ENCODE measurements at regions not wholly inside any gene's neighbourhood (a gene's known extent, or its start where the extent isn't known, plus 50 kb on each side); places are given as distances from the start of the nearest gene placed in this dataset.

DNA sequence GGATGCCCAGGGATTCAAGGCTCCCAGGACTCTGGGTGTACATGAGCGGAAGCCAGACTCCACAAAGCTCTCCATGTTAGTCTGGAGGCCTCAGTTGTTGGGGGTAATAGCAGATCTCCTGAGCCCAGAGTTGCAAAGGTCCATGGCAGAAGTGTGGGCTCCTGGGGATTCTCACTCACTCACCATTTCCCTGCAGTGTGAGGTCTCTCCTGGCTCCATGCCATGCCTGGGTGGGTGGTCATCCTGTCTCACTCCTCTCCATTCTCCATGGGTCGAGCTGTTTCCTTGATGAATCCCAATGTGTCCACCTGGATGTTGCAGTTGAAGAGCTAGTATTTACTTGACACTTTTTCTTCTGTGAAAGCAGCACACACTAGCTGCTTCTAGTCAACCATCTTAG is 156.8 kb upstream of the LRRC7 start:
- H3K27me3 ChIP-seq (ENCODE audit: insufficient read depth, poor library complexity, severe bottlenecking) = no peaks in the 10 kb centered on the region
- no peak overlapping the region for H3K27ac ChIP-seq (replicated peaks)
- no peak for DNase-seq (ENCODE audit: low read depth in 1 of 2, low spot score in 1 of 2)
- TF ChIP-seq, protein P1, sequence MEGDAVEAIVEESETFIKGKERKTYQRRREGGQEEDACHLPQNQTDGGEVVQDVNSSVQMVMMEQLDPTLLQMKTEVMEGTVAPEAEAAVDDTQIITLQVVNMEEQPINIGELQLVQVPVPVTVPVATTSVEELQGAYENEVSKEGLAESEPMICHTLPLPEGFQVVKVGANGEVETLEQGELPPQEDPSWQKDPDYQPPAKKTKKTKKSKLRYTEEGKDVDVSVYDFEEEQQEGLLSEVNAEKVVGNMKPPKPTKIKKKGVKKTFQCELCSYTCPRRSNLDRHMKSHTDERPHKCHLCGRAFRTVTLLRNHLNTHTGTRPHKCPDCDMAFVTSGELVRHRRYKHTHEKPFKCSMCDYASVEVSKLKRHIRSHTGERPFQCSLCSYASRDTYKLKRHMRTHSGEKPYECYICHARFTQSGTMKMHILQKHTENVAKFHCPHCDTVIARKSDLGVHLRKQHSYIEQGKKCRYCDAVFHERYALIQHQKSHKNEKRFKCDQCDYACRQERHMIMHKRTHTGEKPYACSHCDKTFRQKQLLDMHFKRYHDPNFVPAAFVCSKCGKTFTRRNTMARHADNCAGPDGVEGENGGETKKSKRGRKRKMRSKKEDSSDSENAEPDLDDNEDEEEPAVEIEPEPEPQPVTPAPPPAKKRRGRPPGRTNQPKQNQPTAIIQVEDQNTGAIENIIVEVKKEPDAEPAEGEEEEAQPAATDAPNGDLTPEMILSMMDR (IDR thresholded peaks at IDR 0.05; ENCODE audit: insufficient read depth, low read length) = no peak
- TF ChIP-seq GABPA (IDR thresholded peaks at IDR 0.05; ENCODE audit: low read depth) = no peak
- TF ChIP-seq SPI1 (IDR thresholded peaks at IDR 0.05; ENCODE audit: borderline replicate concordance, low read depth) = no peak
- TF ChIP-seq POLR2AphosphoS5 (IDR thresholded peaks at IDR 0.05; ENCODE audit: low read depth) = no peak
- TF ChIP-seq, protein P2, sequence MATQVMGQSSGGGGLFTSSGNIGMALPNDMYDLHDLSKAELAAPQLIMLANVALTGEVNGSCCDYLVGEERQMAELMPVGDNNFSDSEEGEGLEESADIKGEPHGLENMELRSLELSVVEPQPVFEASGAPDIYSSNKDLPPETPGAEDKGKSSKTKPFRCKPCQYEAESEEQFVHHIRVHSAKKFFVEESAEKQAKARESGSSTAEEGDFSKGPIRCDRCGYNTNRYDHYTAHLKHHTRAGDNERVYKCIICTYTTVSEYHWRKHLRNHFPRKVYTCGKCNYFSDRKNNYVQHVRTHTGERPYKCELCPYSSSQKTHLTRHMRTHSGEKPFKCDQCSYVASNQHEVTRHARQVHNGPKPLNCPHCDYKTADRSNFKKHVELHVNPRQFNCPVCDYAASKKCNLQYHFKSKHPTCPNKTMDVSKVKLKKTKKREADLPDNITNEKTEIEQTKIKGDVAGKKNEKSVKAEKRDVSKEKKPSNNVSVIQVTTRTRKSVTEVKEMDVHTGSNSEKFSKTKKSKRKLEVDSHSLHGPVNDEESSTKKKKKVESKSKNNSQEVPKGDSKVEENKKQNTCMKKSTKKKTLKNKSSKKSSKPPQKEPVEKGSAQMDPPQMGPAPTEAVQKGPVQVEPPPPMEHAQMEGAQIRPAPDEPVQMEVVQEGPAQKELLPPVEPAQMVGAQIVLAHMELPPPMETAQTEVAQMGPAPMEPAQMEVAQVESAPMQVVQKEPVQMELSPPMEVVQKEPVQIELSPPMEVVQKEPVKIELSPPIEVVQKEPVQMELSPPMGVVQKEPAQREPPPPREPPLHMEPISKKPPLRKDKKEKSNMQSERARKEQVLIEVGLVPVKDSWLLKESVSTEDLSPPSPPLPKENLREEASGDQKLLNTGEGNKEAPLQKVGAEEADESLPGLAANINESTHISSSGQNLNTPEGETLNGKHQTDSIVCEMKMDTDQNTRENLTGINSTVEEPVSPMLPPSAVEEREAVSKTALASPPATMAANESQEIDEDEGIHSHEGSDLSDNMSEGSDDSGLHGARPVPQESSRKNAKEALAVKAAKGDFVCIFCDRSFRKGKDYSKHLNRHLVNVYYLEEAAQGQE (IDR thresholded peaks at IDR 0.05; ENCODE audit: insufficient replicate concordance, low read depth) = no peak
- H3K4me3 ChIP-seq (replicated peaks; ENCODE audit: insufficient read depth, low read length) = no peak overlapping the region

DNA sequence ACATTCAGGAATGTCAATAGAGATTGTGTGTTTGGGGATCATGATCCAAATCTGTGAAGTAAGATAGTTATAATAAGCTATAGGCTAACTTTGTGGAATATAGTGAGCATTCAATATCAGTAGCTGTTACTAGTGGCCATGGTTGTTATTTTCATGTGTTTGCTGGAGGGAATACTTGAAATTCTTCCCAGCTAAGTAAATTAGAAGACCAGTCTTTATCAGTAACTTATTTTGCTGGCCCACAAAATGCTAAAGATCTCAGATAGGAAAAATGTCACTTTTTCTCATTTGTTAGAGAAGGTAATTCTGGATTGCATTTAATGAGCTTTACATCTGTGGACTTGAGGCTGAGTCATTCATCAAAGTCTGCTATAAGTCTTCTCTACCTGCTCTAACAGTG is 156.1 kb upstream of the LRRC7 start:
- Histone ChIP-seq H3K27ac (replicated peaks) (no peak overlapping the region), H3K4me3 (replicated peaks; ENCODE audit: insufficient read depth, low read length) (no peak overlapping the region), H3K27me3 (ENCODE audit: insufficient read depth, poor library complexity, severe bottlenecking) (no peaks in the 10 kb centered on the region)
- TF ChIP-seq, protein P1 (IDR thresholded peaks at IDR 0.05; ENCODE audit: insufficient read depth, low read length) = no peak
- TF ChIP-seq GABPA (IDR thresholded peaks at IDR 0.05; ENCODE audit: low read depth) = no peak
- TF ChIP-seq SPI1 (IDR thresholded peaks at IDR 0.05; ENCODE audit: borderline replicate concordance, low read depth) = no peak
- no peak for TF ChIP-seq POLR2AphosphoS5 (IDR thresholded peaks at IDR 0.05; ENCODE audit: low read depth)
- TF ChIP-seq, protein P2 (IDR thresholded peaks at IDR 0.05; ENCODE audit: insufficient replicate concordance, low read depth) = no peak
- DNase-seq (ENCODE audit: low read depth in 1 of 2, low spot score in 1 of 2) = no peak

DNA sequence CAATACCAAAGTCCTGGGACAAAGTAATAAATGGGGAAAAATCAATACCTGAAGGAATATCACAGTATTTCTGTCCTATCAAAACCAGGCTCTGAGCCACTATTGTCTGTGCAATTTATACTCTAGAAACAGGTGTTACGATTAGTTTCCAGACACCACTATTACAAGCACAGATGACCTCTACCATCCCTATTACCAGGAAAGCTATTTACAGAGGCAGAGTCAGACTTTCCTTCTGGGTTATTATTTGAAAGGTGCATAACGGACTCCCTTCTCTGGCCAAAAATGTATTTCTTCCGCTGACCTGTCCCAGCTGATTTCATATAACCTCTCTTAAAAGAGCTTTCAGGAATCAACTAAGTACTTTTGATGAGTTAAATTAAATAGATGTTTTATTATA is 154.6 kb upstream of the LRRC7 start:
- no peak for DNase-seq (ENCODE audit: low read depth in 1 of 2, low spot score in 1 of 2)
- TF ChIP-seq, protein P1 (IDR thresholded peaks at IDR 0.05; ENCODE audit: insufficient read depth, low read length) = no peak
- TF ChIP-seq, protein P2 (IDR thresholded peaks at IDR 0.05; ENCODE audit: insufficient replicate concordance, low read depth) = no peak
- no peak for TF ChIP-seq GABPA (IDR thresholded peaks at IDR 0.05; ENCODE audit: low read depth)
- TF ChIP-seq SPI1 (IDR thresholded peaks at IDR 0.05; ENCODE audit: borderline replicate concordance, low read depth) = no peak
- TF ChIP-seq POLR2AphosphoS5 (IDR thresholded peaks at IDR 0.05; ENCODE audit: low read depth) = no peak
- no peak overlapping the region for H3K4me3 ChIP-seq (replicated peaks; ENCODE audit: insufficient read depth, low read length)
- H3K27me3 ChIP-seq (ENCODE audit: insufficient read depth, poor library complexity, severe bottlenecking) = no peaks in the 10 kb centered on the region
- H3K27ac ChIP-seq (replicated peaks) = no peak overlapping the region

Data from HL-60 (cell line).